HFF-Myc (cell line): ENCODE measurements at regions not wholly inside any gene's neighbourhood (a gene's known extent, or its start where the extent isn't known, plus 50 kb on each side); places are given as distances from the start of the nearest gene placed in this dataset.

Experiments
- DNase-seq: peaks from one replicate; pipeline ENCODE4 v3.0.0-alpha.2; 2011; ENCODE audit warnings: low read depth; ENCODE audit errors: extremely low read depth
- H3K4me3 ChIP-seq: replicated peaks from 2 replicates; pipeline ENCODE4 v1.5.1; 2011; ENCODE audit warnings: low read depth, mild to moderate bottlenecking, control low read depth, low read length
- TF ChIP-seq, protein P1 (sequence below): IDR thresholded peaks from 2 replicates; pipeline ENCODE4 v1.5.1; 2012; ENCODE audit warnings: mild to moderate bottlenecking, low read depth, low read length, control low read depth; ENCODE audit errors: missing control alignments

DNA sequence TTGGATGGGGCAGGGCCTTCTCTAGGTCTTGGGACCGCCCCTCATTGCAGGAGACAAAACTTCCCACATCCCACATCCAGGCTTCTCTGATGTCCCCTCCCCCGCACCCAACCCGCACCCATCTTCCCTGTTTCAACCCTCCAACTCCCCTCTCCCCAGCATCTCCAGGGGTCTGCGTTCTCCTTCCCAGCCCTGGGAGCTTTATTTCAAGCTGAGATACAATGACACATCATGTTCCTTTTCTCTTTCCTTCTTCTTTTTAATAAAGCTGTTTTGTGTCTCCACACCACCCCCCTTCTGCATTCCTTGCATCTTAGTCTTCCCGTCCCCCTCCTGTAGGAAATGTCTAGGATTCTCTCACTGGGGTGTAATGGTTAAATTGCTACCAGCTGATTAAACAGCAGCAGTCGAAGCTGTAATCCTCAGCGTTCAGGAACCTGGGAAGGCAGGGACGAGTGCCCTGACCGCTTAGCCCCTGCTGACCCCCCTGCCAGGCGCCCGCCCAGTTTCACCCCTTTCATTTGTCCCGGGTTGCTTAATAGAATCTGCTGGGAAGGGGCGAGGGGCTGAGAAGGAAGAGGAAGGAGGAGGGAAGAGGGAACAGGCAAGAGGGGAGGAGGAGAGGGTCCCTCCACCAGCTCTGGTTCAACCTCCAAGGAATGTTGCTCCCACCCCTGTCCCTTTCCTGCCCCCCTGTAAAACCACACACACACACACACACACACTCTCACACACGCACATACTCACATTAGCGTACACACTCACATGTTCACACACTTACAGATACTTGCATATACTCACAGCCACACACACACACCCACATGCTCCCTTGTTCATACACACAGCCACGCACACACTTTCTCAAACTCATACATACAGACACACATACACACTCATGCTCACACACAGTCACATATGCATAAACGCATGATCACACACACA, 104.5 kb upstream of the MED13L start:
- TF ChIP-seq, protein P1, sequence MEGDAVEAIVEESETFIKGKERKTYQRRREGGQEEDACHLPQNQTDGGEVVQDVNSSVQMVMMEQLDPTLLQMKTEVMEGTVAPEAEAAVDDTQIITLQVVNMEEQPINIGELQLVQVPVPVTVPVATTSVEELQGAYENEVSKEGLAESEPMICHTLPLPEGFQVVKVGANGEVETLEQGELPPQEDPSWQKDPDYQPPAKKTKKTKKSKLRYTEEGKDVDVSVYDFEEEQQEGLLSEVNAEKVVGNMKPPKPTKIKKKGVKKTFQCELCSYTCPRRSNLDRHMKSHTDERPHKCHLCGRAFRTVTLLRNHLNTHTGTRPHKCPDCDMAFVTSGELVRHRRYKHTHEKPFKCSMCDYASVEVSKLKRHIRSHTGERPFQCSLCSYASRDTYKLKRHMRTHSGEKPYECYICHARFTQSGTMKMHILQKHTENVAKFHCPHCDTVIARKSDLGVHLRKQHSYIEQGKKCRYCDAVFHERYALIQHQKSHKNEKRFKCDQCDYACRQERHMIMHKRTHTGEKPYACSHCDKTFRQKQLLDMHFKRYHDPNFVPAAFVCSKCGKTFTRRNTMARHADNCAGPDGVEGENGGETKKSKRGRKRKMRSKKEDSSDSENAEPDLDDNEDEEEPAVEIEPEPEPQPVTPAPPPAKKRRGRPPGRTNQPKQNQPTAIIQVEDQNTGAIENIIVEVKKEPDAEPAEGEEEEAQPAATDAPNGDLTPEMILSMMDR = no peak
- H3K4me3 ChIP-seq = peak overlapping the region; percentile 30
- DNase-seq = peak; percentile 94

DNA sequence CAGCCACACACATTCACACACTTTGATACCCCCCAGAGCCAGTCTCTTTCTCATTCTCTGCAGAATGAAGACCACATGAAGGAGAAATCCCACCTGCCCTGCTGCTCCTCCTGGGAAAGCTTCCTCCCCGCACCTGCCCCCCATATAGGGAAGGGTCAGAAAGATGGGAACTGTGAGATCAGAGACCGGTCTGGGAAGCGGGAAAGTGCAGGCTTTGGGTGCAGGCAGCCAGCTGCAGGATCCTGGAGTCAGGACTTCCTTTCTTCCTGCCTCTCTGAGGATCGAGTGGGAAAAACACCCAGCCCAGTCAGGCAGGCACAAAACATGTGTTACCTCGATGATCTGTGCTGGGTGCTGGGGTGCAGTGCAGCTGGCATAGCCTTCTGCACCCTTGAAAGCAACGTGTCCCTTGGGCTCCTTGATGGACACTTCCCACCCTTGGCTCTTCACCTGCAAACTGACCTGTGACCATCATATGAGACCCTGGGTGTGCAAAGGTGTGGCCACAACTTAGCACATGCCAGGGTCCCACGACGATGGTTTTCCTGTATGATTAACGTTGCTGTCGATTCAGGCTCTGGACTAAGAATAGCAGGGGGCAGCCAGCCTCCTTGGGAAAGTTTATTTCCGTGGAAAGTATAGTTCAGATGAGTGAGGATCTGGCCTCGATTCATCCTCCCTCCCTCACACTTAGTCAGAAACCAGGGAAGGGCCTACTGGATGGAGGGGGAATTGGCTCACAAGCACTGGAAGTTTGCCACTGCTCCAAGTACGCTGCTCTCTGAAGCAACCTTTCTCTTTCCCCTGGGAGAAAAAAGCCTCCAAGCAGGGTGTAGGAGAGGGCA, 105.4 kb upstream of the MED13L start:
- peak; percentile 91 for DNase-seq
- peak overlapping the region; percentile 30 for H3K4me3 ChIP-seq
- TF ChIP-seq, protein P1 = no peak

DNA sequence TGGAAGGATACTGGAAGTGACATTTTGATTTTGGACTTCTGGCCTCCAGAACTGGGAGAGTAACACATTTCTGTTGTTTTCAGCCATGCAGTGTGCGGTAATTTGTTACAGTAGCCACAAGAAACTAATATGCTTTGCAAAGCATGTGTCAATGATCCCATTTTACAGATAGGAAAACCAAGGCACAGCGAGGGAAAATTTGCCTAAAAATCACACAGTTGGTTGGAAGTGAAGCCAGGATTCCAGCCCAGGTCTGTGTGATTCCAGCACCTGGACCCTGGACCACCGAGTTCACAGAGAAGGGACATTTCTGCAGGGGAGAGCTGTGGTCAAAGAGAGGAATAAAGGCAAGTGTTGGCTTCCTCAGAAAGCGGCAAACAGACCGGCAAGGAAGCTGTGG, 106.7 kb upstream of the MED13L start:
- no peak for DNase-seq
- H3K4me3 ChIP-seq = no peak overlapping the region
- TF ChIP-seq, protein P1 = no peak

DNA sequence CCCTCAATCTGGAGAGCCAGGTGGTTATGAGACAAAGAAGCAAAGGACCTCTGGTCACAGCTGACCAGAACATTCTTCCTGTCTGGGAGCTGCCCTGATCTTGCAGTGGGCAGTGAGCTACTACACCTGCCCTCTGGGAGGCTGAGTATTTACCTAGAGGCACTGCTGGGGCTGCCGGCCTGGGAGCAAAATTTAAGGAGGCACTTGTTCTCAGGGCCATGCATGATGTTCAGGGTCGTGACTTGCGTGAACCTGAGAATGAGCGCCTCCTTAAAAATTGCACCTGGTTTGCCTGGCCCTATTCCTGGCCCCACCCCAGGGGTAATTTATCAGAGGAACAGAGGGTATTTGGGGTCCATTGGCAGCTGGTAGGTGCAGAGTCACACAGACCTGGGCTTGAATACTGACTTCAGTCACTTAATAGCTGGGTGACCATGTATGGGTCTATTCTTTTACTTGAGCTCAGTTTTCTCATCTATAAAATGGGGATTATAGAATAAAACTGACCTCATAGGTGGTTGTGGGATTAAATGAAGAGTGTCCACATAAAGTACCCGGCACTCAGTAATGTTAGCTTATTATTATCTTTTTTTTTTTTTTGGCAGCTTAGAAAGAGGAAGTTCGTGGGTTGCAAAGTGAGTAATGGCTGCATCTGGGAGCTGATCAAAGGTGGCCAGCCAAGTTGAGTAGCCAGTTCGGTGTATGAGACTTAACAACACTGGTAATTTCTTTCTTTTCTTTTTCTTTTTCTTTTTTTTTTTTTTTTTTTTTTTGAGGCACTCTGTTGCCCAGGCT, 107.4 kb upstream of the MED13L start:
- TF ChIP-seq, protein P1 = no peak
- DNase-seq = no peak
- H3K4me3 ChIP-seq = no peak overlapping the region

DNA sequence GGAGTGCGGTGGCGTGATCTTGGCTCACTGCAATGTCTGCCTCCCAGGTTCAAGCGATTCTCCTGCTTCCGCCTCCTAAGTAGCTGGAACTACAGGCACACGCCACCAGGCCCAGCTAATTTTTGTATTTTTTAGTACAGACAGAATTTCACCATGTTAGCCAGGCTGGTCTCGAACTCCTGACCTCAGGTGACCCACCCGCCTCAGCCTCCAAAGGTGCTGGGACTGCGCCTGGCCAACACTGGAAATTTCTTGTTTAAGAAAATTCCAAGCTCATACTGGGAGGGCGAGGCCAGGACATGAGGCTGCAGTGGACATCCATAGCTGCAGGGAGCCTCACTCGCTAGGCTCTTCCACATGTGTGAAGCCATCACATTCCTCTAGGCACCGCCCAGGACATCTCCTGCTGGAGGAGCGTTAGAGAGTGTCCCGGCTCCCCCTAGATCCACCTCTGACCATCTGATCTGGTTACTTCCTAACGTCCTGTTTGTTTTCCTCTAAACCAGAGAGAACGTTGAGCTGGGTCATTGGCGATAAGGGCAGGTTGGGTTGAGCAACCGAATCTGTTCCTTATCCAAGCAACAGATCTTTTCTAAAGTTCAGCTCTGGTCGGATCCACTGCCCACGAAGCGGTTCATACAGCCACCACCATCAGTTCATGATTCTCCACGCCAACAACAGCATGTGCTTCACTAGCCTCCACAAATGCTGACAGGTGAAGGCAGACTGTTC, 108.2 kb upstream of the MED13L start:
- H3K4me3 ChIP-seq = no peak overlapping the region
- DNase-seq = no peak
- TF ChIP-seq, protein P1 = no peak

DNA sequence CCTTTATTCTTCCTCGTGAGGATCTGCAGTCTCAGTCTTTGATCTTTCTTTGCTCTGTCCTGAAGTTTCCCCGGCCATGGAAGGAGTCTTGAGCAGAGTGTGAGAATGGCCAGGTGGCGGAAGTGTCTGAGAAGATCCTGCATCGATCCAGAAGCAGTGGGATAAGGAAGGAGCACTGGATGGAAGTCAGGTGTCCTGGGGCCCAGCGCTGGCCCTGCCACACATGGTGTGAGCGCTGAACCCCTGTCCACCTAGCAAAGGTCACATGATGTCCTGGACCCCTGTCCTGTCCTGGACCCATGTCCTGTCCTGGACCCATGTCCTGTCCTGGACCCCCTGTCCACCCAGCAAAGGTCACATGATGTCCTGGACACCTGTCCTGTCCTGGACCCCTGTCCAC, 111.8 kb upstream of the MED13L start:
- H3K4me3 ChIP-seq = no peak overlapping the region
- no peak for DNase-seq
- TF ChIP-seq, protein P1 = no peak
